ENCODE measurements at regions not wholly inside any gene's neighbourhood (a gene's known extent, or its start where the extent isn't known, plus 50 kb on each side); places are given as distances from the start of the nearest gene placed in this dataset.

DNA sequence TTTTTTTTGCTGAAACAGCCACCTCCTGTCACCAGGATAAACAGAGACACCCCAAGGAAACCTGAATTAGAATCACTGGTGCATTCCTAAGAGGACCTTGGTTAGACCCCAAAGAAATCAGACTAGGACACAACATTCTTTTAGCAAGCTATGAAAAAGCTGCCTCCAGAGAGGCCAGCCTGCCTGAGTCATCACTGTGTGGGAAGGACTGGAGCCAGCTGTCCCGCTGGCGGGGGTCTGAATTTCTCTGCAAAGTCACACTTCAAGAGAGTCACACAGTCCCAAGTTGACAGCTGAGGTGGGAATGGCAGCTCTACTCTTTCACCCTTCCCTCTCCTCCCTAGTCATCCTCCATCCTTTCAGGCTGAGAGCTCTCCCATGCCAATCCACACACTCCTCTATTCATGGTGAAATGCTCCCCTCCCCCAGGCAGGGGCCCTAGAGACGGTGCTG is 405.0 kb upstream of the POU3F1 start:
- DNase-seq (ENCODE audit: extremely low read depth in 1 of 4, low spot score in 3 of 4) (peak in 3 of 4 experiments; percentile 21 to 48 (median 43)), FAIRE-seq (peak; percentile 48), ATAC-seq (peak; percentile 66)
- intact Hi-C loops (cut with micrococcal nuclease) = no loop called here
- Histone ChIP-seq H3K27ac (ENCODE audit: extremely low read depth, low read depth, low read length) (no peak overlapping the region), H3K27me3 (ENCODE audit: control insufficient read depth in 2 of 2, insufficient read depth in 2 of 2, low read length in 2 of 2) (peaks cover 19 to 68% of the 10 kb centered on the region in 2 experiments), H3K9me3 (replicated peaks; ENCODE audit: control insufficient read depth, insufficient read depth, low read depth, low read length) (no peaks in the 10 kb centered on the region), H3K4me2 (ENCODE audit: insufficient read depth, low read length) (no peak overlapping the region), H3K9me1 (ENCODE audit: control insufficient read depth, insufficient read depth, low read length) (no peaks in the 10 kb centered on the region), H3K4me1 (replicated peaks in 1 of 2; ENCODE audit: control insufficient read depth in 2 of 2, insufficient read depth in 2 of 2, low read length in 2 of 2) (no peaks in the 10 kb centered on the region), H3K4me3 (no peak overlapping the region), H4K20me1 (replicated peaks; ENCODE audit: control insufficient read depth, insufficient read depth, low read length) (no peaks in the 10 kb centered on the region), H3K9ac (ENCODE audit: insufficient read depth in 1 of 2, low read depth in 2 of 2, low read length in 2 of 2) (no peak overlapping the region), H3K36me3 (ENCODE audit: control insufficient read depth, insufficient read depth, low read length) (no peaks in the 10 kb centered on the region), H3K79me2 (ENCODE audit: control insufficient read depth, insufficient read depth, low read length) (no peaks in the 10 kb centered on the region), H2AFZ (ENCODE audit: low read depth, low read length) (no peak overlapping the region)
- no TSS peak for BruUV-seq (replicated peaks)
- ChIA-PET CTCF (ENCODE audit: low intra/inter-chr PET ratio) (no interaction called here), POLR2A (no interaction called here)
- in situ Hi-C loops (cut with MboI) = no loop called here
- WGBS (ENCODE audit: insufficient coverage, low coverage, missing lambda C conversion rate) = 0% methylated on average over 3 of the region's 3 CpGs
- TF ChIP-seq ZNF23 (CRISPR knock-in tag; IDR thresholded peaks at IDR 0.05) (no peak), ZNF324 (CRISPR knock-in tag; IDR thresholded peaks at IDR 0.05) (no peak), KHSRP (IDR thresholded peaks at IDR 0.05) (no peak), TAF1 (IDR thresholded peaks at IDR 0.05; ENCODE audit: control insufficient read depth, extremely low read depth, insufficient read depth, low read length, severe bottlenecking) (no peak), ZNF76 (CRISPR knock-in tag; IDR thresholded peaks at IDR 0.05; ENCODE audit: borderline replicate concordance) (no peak), SNIP1 (IDR thresholded peaks at IDR 0.05; ENCODE audit: low read depth) (no peak), NR2C1 (IDR thresholded peaks at IDR 0.05) (no peak), NR2C1 (tag; IDR thresholded peaks at IDR 0.05) (no peak), ZNF707 (CRISPR knock-in tag; conservative IDR thresholded peaks at IDR 0.05) (no peak), RFX5 (IDR thresholded peaks at IDR 0.05; ENCODE audit: low read depth, low read length) (no peak), FOXM1 (IDR thresholded peaks at IDR 0.05; ENCODE audit: low read depth) (no peak), FOXM1 (CRISPR knock-in tag; IDR thresholded peaks at IDR 0.05; ENCODE audit: low read depth) (no peak), KLF6 (CRISPR knock-in tag; IDR thresholded peaks at IDR 0.05; ENCODE audit: borderline replicate concordance) (no peak), JUN (IDR thresholded peaks at IDR 0.05; ENCODE audit: borderline replicate concordance, low read depth, low read length) (0 out of 2 replicates have a peak, but pooled peaks have one; percentile 25), JUN (CRISPR knock-in tag; IDR thresholded peaks at IDR 0.05; ENCODE audit: borderline replicate concordance) (no peak), SNRNP70 (optimal IDR thresholded peaks at IDR 0.05; ENCODE audit: low read depth, low read length) (no peak), JUND (IDR thresholded peaks at IDR 0.05; ENCODE audit: borderline replicate concordance, low read depth, low read length) (peak; percentile 68), JUND (tag; IDR thresholded peaks at IDR 0.05; ENCODE audit: borderline replicate concordance, low read depth, low read length) (no peak), MAFK (IDR thresholded peaks at IDR 0.05; ENCODE audit: low read length) (0 out of 2 replicates have a peak, but pooled peaks have one; percentile 11), MTA2 (IDR thresholded peaks at IDR 0.05; ENCODE audit: low read depth) (no peak), EGR1 (conservative IDR thresholded peaks at IDR 0.05) (peak; percentile 48)
- TF ChIP-seq, protein P1, sequence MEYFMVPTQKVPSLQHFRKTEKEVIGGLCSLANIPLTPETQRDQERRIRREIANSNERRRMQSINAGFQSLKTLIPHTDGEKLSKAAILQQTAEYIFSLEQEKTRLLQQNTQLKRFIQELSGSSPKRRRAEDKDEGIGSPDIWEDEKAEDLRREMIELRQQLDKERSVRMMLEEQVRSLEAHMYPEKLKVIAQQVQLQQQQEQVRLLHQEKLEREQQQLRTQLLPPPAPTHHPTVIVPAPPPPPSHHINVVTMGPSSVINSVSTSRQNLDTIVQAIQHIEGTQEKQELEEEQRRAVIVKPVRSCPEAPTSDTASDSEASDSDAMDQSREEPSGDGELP (CRISPR knock-in tag; IDR thresholded peaks at IDR 0.05; ENCODE audit: borderline replicate concordance) = 0 out of 2 replicates have a peak, but pooled peaks have one; percentile 21
- TF ChIP-seq, protein P2, sequence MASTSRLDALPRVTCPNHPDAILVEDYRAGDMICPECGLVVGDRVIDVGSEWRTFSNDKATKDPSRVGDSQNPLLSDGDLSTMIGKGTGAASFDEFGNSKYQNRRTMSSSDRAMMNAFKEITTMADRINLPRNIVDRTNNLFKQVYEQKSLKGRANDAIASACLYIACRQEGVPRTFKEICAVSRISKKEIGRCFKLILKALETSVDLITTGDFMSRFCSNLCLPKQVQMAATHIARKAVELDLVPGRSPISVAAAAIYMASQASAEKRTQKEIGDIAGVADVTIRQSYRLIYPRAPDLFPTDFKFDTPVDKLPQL (IDR thresholded peaks at IDR 0.05; ENCODE audit: extremely low read depth, insufficient read length) = no peak
- TF ChIP-seq, protein P3, sequence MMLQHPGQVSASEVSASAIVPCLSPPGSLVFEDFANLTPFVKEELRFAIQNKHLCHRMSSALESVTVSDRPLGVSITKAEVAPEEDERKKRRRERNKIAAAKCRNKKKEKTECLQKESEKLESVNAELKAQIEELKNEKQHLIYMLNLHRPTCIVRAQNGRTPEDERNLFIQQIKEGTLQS (IDR thresholded peaks at IDR 0.05) = peak; percentile 49
- TF ChIP-seq, protein P3 (CRISPR knock-in tag; conservative IDR thresholded peaks at IDR 0.05) = no peak

Measured in K562 (cell line).